H9 (cell line): ENCODE measurements at regions not wholly inside any gene's neighbourhood (a gene's known extent, or its start where the extent isn't known, plus 50 kb on each side); places are given as distances from the start of the nearest gene placed in this dataset.

Experiments
- DNase-seq: peaks from one replicate; pipeline ENCODE4 v3.0.0-alpha.2; 2017
- H2AFZ ChIP-seq: one replicate; pipeline ENCODE4 v1.6.1; 2013; ENCODE audit warnings: mild to moderate bottlenecking, low read length, control low read depth, moderate library complexity
- H2AK5ac ChIP-seq: 2 replicates; pipeline ENCODE4 v1.6.1; 2013; ENCODE audit warnings: low read length, control low read depth, mixed read lengths; ENCODE audit not compliant: insufficient read length
- H2BK120ac ChIP-seq: one replicate; pipeline ENCODE4 v1.6.1; 2013; ENCODE audit warnings: low read depth, mild to moderate bottlenecking, low read length, control low read depth, inconsistent platforms; ENCODE audit not compliant: poor library complexity, severe bottlenecking
- H2BK12ac ChIP-seq: 2 replicates; pipeline ENCODE4 v1.6.1; 2013; ENCODE audit warnings: low read length, control low read depth, mixed read lengths, low read depth; ENCODE audit not compliant: insufficient read length
- H2BK15ac ChIP-seq: 2 replicates; pipeline ENCODE4 v1.6.1; 2013; ENCODE audit warnings: low read depth, low read length, control low read depth
- H2BK20ac ChIP-seq: one replicate; pipeline ENCODE4 v1.6.1; 2013; ENCODE audit warnings: low read depth, mild to moderate bottlenecking, low read length, control low read depth, inconsistent platforms; ENCODE audit not compliant: poor library complexity, severe bottlenecking
- H2BK5ac ChIP-seq: 2 replicates; pipeline ENCODE4 v1.6.1; 2013; ENCODE audit warnings: low read length, control low read depth, mixed read lengths; ENCODE audit not compliant: insufficient read length
- H3K14ac ChIP-seq: 2 replicates; pipeline ENCODE4 v1.6.1; 2013; ENCODE audit warnings: low read length, control low read depth; ENCODE audit not compliant: insufficient read depth
- H3K18ac ChIP-seq: 2 replicates; pipeline ENCODE4 v1.6.1; 2013; ENCODE audit warnings: low read depth, mild to moderate bottlenecking, mixed read lengths, low read length, control low read depth; ENCODE audit not compliant: insufficient read length
- H3K23ac ChIP-seq: 2 replicates; pipeline ENCODE4 v1.6.1; 2013; ENCODE audit warnings: low read length, control low read depth, mixed read lengths, low read depth; ENCODE audit not compliant: insufficient read length
- H3K23me2 ChIP-seq: 2 replicates; pipeline ENCODE4 v1.6.1; 2013; ENCODE audit warnings: low read depth, mild to moderate bottlenecking, mixed read lengths, low read length, control low read depth; ENCODE audit not compliant: insufficient read length, poor library complexity, severe bottlenecking
- H3K27ac ChIP-seq: 2 replicates; pipeline ENCODE4 v1.5.1; 2013; ENCODE audit warnings: low read length, control low read depth, mixed read lengths, low read depth; ENCODE audit not compliant: insufficient read length
- H3K27me3 ChIP-seq: 2 replicates; pipeline ENCODE4 v1.6.1; 2013; ENCODE audit warnings: low read length, control low read depth, inconsistent platforms; ENCODE audit not compliant: insufficient read depth
- H3K4ac ChIP-seq: 2 replicates; pipeline ENCODE4 v1.6.1; 2013; ENCODE audit warnings: low read depth, mild to moderate bottlenecking, control low read depth, inconsistent platforms, low read length, moderate library complexity
- H3K4me1 ChIP-seq: 2 replicates; pipeline ENCODE4 v1.6.1; 2013; ENCODE audit warnings: low read length, control low read depth, inconsistent platforms; ENCODE audit not compliant: insufficient read depth
- H3K4me2 ChIP-seq: 2 replicates; pipeline ENCODE4 v1.6.1; 2013; ENCODE audit warnings: low read length, control low read depth, mixed read lengths; ENCODE audit not compliant: insufficient read length, insufficient read depth
- H3K56ac ChIP-seq: 2 replicates; pipeline ENCODE4 v1.6.1; 2013; ENCODE audit warnings: low read depth, mild to moderate bottlenecking, mixed read lengths, low read length, control low read depth; ENCODE audit not compliant: insufficient read length
- H3K79me1 ChIP-seq: 2 replicates; pipeline ENCODE4 v1.6.1; 2013; ENCODE audit warnings: low read depth, mild to moderate bottlenecking, moderate library complexity, low read length, control low read depth, inconsistent platforms; ENCODE audit not compliant: insufficient read depth, poor library complexity, severe bottlenecking
- H3K79me2 ChIP-seq: 2 replicates; pipeline ENCODE4 v1.6.1; 2013; ENCODE audit warnings: low read length, control low read depth, inconsistent platforms; ENCODE audit not compliant: insufficient read depth
- H3K9ac ChIP-seq: 2 replicates; pipeline ENCODE4 v1.6.1; 2013; ENCODE audit warnings: low read length, control low read depth, mixed read lengths; ENCODE audit not compliant: insufficient read length; ENCODE audit errors: extremely low read depth
- H3K9me3 ChIP-seq: one replicate; pipeline ENCODE4 v1.6.1; 2013; ENCODE audit warnings: low read depth, low read length, inconsistent platforms; ENCODE audit not compliant: control insufficient read depth
- H3T11ph ChIP-seq: one replicate; pipeline ENCODE4 v1.6.1; 2013; ENCODE audit warnings: mild to moderate bottlenecking, low read length, control low read depth, inconsistent platforms
- H4K20me1 ChIP-seq: one replicate; pipeline ENCODE4 v1.6.1; 2013; ENCODE audit not compliant: control insufficient read depth, insufficient read length, insufficient read depth
- H4K5ac ChIP-seq: 2 replicates; pipeline ENCODE4 v1.6.1; 2013; ENCODE audit warnings: low read depth, mild to moderate bottlenecking, mixed read lengths, low read length, control low read depth; ENCODE audit not compliant: insufficient read length
- H4K8ac ChIP-seq: replicated peaks from 2 replicates; pipeline ENCODE4 v1.6.1; 2013; ENCODE audit warnings: low read length, control low read depth, mixed read lengths, low read depth; ENCODE audit not compliant: insufficient read length
- H4K91ac ChIP-seq: 2 replicates; pipeline ENCODE4 v1.6.1; 2013; ENCODE audit warnings: low read depth, mild to moderate bottlenecking, moderate library complexity, mixed read lengths, low read length, control low read depth; ENCODE audit not compliant: insufficient read length
- H3K27ac Mint-ChIP-seq, 3 experiments: 2 replicates in 2 of 3; 3 replicates in 1 of 3; pipeline ENCODE4 v1.8.0; 2020 to 2021; ENCODE audit warnings: mixed read lengths in 3 of 3, mild to moderate bottlenecking in 1 of 3, moderate library complexity in 1 of 3
- H3K27me3 Mint-ChIP-seq: 2 replicates; pipeline ENCODE4 v1.8.0; 2021; ENCODE audit warnings: low read depth, mild to moderate bottlenecking, moderate library complexity, mixed read lengths
- H3K36me3 Mint-ChIP-seq, 3 experiments: 2 replicates in 2 of 3; 3 replicates in 1 of 3; pipeline ENCODE4 v1.8.0; 2020 to 2021; ENCODE audit warnings: low read depth in 3 of 3, mixed read lengths in 3 of 3; ENCODE audit not compliant: insufficient read depth in 1 of 3
- H3K4me1 Mint-ChIP-seq, 2 experiments: 2 replicates each; pipeline ENCODE4 v1.8.0; 2020; ENCODE audit warnings: mixed read lengths in 2 of 2
- H3K4me3 Mint-ChIP-seq, 2 experiments: 2 replicates in 1 of 2; 3 replicates in 1 of 2; pipeline ENCODE4 v1.8.0; 2020 to 2021; ENCODE audit warnings: mild to moderate bottlenecking in 2 of 2, mixed read lengths in 2 of 2, moderate library complexity in 1 of 2
- H3K9me3 Mint-ChIP-seq, 2 experiments: 2 replicates in 1 of 2; 3 replicates in 1 of 2; pipeline ENCODE4 v1.8.0; 2020; ENCODE audit warnings: mild to moderate bottlenecking in 2 of 2, mixed read lengths in 2 of 2, moderate library complexity in 1 of 2
- WGBS: extraction: QIAGEN DNeasy Blood & Tissue Kit; methylation state at CpG from one replicate; pipeline ENCODE4 v1.1.7; 2013; ENCODE audit warnings: missing lambda C conversion rate, low lambda C conversion rate, mixed read lengths; ENCODE audit not compliant: insufficient read length; ENCODE audit errors: extremely low coverage; 5-methylcytosine and 5-hydroxymethylcytosine counted together
- TF ChIP-seq, protein P1 (sequence below): fragments of 200-600 bp; sonication (generic); conservative IDR thresholded peaks from 3 replicates; pipeline ENCODE4 v1.8.0; 2021; ENCODE audit warnings: antibody characterized with exemption, mild to moderate bottlenecking

DNA sequence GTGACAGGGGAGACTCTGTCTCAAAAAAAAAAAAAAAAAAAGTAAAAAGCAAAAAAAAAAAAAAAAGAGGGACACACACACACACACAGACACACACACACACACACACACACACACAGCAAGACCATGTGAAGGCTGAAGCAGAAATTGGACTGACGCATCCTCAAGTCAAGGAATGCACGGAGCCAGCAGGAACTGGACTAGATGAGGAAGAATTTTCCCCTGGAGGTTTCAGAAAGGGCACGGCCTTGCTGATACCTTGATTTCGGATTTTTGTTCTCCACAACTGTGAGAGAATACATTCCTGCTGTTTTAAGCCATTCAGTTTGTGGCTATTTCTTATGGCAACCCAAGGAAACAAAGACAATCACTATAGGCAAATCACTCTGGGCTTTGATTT, 176.9 kb upstream of the SALL4 start:
- Histone ChIP-seq H3K9ac (no peak overlapping the region), H3K79me1 (no peaks in the 10 kb centered on the region), H3K18ac (no peak overlapping the region), H3K4me2 (no peak overlapping the region), H3K23ac (no peak overlapping the region), H3K27ac (no peak overlapping the region), H2BK5ac (no peak overlapping the region), H3K14ac (no peak overlapping the region), H3K23me2 (no peaks in the 10 kb centered on the region), H3K4me1 (no peaks in the 10 kb centered on the region), H2BK12ac (no peak overlapping the region), H3K4ac (no peak overlapping the region), H4K91ac (no peak overlapping the region), H2BK120ac (no peak overlapping the region), H3K27me3 (no peaks in the 10 kb centered on the region), H3K79me2 (no peaks in the 10 kb centered on the region), H2AK5ac (no peak overlapping the region), H3T11ph (no peak overlapping the region), H2AFZ (no peak overlapping the region), H4K8ac (no peak overlapping the region), H4K20me1 (no peaks in the 10 kb centered on the region), H2BK15ac (no peak overlapping the region), H3K56ac (no peak overlapping the region), H3K9me3 (no peaks in the 10 kb centered on the region), H2BK20ac (no peak overlapping the region), H4K5ac (no peak overlapping the region)
- Mint-ChIP-seq H3K4me3 (no peak overlapping the region), H3K27ac (no peak overlapping the region; a peak in 2 of 7 replicates), H3K9me3 (peaks cover 17 to 25% of the 10 kb centered on the region in 2 experiments), H3K36me3 (peaks cover 6 to 29% (median 15%) of the 10 kb centered on the region in 3 experiments), H3K4me1 (no peaks in the 10 kb centered on the region), H3K27me3 (no peaks in the 10 kb centered on the region)
- no CpG with 5 or more reads among the region's 4 CpGs for WGBS
- TF ChIP-seq, protein P1, sequence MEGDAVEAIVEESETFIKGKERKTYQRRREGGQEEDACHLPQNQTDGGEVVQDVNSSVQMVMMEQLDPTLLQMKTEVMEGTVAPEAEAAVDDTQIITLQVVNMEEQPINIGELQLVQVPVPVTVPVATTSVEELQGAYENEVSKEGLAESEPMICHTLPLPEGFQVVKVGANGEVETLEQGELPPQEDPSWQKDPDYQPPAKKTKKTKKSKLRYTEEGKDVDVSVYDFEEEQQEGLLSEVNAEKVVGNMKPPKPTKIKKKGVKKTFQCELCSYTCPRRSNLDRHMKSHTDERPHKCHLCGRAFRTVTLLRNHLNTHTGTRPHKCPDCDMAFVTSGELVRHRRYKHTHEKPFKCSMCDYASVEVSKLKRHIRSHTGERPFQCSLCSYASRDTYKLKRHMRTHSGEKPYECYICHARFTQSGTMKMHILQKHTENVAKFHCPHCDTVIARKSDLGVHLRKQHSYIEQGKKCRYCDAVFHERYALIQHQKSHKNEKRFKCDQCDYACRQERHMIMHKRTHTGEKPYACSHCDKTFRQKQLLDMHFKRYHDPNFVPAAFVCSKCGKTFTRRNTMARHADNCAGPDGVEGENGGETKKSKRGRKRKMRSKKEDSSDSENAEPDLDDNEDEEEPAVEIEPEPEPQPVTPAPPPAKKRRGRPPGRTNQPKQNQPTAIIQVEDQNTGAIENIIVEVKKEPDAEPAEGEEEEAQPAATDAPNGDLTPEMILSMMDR: no peak
- DNase-seq: no peak
